ENCODE measurements at regions not wholly inside any gene's neighbourhood (a gene's known extent, or its start where the extent isn't known, plus 50 kb on each side); places are given as distances from the start of the nearest gene placed in this dataset.
"Not testable (repeated sequence)": the region's sequence is repeated elsewhere in the genome, so short reads cannot be mapped to it uniquely, and the experiment has no call there.

DNA sequence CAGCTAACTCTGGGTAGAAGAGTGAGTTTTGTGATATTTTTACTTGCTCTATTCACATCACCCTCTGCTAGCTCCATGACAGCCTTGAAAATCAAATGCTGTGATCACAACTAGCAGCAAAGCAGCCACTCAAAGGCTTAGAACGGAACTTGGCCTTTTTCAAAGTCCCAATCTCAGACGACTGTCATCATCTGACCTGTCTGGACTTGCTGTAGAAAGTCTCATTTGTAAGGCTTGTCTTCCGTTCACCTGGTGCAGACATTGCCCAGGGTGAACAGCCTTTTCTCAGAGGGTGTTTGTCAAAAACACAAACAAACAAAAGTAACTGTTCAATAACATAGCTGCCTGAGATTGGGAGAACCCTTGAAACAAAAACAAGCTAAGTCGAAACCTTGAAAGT is 458.9 kb upstream of the ADARB2 start:
- CTCF ChIA-PET, result no interaction called here
- POLR2A ChIA-PET, result no interaction called here
- Histone ChIP-seq H3K27me3 (ENCODE audit: control insufficient read depth in 1 of 2, insufficient read depth in 2 of 2, low read length in 2 of 2) (no peaks in the 10 kb centered on the region), H3K4me3 (ENCODE audit: low read length) (no peak overlapping the region), H3K9me3 (ENCODE audit: control insufficient read depth in 1 of 2, insufficient read depth in 1 of 2, low read length in 2 of 2) (peaks cover 7 to 11% of the 10 kb centered on the region in 2 experiments), H3K27ac (ENCODE audit: low read depth in 1 of 2, low read length in 2 of 2) (no peak overlapping the region), H3K4me1 (ENCODE audit: insufficient read depth, low read length) (no peaks in the 10 kb centered on the region), H3K36me3 (ENCODE audit: insufficient read depth, low read length) (no peaks in the 10 kb centered on the region)
- peaks cover 9% of the 10 kb centered on the region for H3K27me3 Mint-ChIP-seq
- no peaks in the 10 kb centered on the region for H3K4me1 Mint-ChIP-seq (ENCODE audit: low read depth)
- intact Hi-C loops (cut with DNase I, micrococcal nuclease), result no loop called here
- no peaks in the 10 kb centered on the region for H3K36me3 Mint-ChIP-seq (ENCODE audit: low read depth)
- no peak overlapping the region for H3K27ac Mint-ChIP-seq
- ATAC-seq (ENCODE audit: poor library complexity) (no peak), DNase-seq (no peak)
- H3K9me3 Mint-ChIP-seq, result peaks cover 9% of the 10 kb centered on the region
- TF ChIP-seq, protein P1, sequence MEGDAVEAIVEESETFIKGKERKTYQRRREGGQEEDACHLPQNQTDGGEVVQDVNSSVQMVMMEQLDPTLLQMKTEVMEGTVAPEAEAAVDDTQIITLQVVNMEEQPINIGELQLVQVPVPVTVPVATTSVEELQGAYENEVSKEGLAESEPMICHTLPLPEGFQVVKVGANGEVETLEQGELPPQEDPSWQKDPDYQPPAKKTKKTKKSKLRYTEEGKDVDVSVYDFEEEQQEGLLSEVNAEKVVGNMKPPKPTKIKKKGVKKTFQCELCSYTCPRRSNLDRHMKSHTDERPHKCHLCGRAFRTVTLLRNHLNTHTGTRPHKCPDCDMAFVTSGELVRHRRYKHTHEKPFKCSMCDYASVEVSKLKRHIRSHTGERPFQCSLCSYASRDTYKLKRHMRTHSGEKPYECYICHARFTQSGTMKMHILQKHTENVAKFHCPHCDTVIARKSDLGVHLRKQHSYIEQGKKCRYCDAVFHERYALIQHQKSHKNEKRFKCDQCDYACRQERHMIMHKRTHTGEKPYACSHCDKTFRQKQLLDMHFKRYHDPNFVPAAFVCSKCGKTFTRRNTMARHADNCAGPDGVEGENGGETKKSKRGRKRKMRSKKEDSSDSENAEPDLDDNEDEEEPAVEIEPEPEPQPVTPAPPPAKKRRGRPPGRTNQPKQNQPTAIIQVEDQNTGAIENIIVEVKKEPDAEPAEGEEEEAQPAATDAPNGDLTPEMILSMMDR (IDR thresholded peaks at IDR 0.05), result no peak
- no peak overlapping the region for H3K4me3 Mint-ChIP-seq

DNA sequence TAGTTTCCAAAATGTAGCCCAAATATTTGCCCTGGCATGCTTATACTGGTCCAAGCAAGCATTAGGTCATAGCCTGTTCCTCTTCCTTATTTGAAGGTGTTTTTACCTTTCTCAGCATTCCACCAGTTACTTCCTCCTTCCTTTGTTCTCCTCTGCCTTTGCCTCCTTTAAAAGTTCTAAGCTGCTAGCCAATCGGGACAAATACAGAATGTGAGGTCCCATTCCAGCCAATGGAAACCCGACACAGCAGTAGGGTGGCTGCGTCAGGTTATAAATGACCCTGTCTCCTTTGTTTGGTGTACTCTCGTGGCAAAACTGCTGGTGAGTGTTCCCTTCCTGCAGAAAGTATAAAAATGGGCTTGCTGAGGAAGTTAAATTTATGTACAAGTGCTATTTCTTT is 452.0 kb upstream of the ADARB2 start:
- H3K27ac Mint-ChIP-seq; H3K36me3 Mint-ChIP-seq (ENCODE audit: low read depth); DNase-seq; intact Hi-C loops (cut with DNase I, micrococcal nuclease); ATAC-seq (ENCODE audit: poor library complexity); H3K9me3 Mint-ChIP-seq; H3K4me1 Mint-ChIP-seq (ENCODE audit: low read depth); H3K4me3 ChIP-seq (ENCODE audit: low read length); H3K4me1 ChIP-seq (ENCODE audit: insufficient read depth, low read length); H3K36me3 ChIP-seq (ENCODE audit: insufficient read depth, low read length); H3K27me3 ChIP-seq (ENCODE audit: control insufficient read depth in 1 of 2, insufficient read depth in 2 of 2, low read length in 2 of 2); H3K4me3 Mint-ChIP-seq; H3K9me3 ChIP-seq (ENCODE audit: control insufficient read depth in 1 of 2, insufficient read depth in 1 of 2, low read length in 2 of 2); POLR2A ChIA-PET; H3K27me3 Mint-ChIP-seq; CTCF ChIA-PET; H3K27ac ChIP-seq (ENCODE audit: low read depth in 1 of 2, low read length in 2 of 2): not testable (repeated sequence)

DNA sequence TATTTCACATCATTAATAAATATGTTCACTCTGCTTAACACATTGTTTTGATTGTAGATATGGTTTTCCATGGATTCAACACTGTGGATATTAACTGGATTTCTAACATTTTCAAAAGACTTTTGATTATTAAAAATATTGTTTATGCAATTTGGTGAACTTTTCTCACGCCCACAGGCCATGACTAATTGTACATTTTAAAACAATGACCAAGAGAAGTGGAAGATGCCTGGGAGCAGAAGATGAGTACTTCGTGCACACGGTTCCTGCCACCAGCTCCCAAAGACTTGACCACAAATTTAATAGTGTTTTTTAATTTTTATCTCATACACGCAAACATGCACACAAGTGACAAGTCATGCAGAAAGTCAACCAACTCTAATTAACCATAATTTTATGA is 451.0 kb upstream of the ADARB2 start:
- no peak overlapping the region for H3K27ac Mint-ChIP-seq
- Histone ChIP-seq H3K9me3 (ENCODE audit: control insufficient read depth in 1 of 2, insufficient read depth in 1 of 2, low read length in 2 of 2) (peaks cover 0 to 8% of the 10 kb centered on the region in 2 experiments), H3K27ac (ENCODE audit: low read depth in 1 of 2, low read length in 2 of 2) (no peak overlapping the region), H3K36me3 (ENCODE audit: insufficient read depth, low read length) (no peaks in the 10 kb centered on the region), H3K27me3 (ENCODE audit: control insufficient read depth in 1 of 2, insufficient read depth in 2 of 2, low read length in 2 of 2) (no peaks in the 10 kb centered on the region), H3K4me3 (ENCODE audit: low read length) (no peak overlapping the region), H3K4me1 (ENCODE audit: insufficient read depth, low read length) (no peaks in the 10 kb centered on the region)
- intact Hi-C loops (cut with DNase I, micrococcal nuclease), result no loop called here
- ATAC-seq (ENCODE audit: poor library complexity), result no peak
- CTCF ChIA-PET, result no interaction called here
- no peaks in the 10 kb centered on the region for H3K36me3 Mint-ChIP-seq (ENCODE audit: low read depth)
- POLR2A ChIA-PET, result no interaction called here
- TF ChIP-seq, protein P1 (IDR thresholded peaks at IDR 0.05), result no peak
- H3K4me1 Mint-ChIP-seq (ENCODE audit: low read depth), result no peaks in the 10 kb centered on the region
- no peak overlapping the region for H3K4me3 Mint-ChIP-seq
- no peaks in the 10 kb centered on the region for H3K27me3 Mint-ChIP-seq
- DNase-seq, result no peak
- H3K9me3 Mint-ChIP-seq, result peaks cover 3% of the 10 kb centered on the region

DNA sequence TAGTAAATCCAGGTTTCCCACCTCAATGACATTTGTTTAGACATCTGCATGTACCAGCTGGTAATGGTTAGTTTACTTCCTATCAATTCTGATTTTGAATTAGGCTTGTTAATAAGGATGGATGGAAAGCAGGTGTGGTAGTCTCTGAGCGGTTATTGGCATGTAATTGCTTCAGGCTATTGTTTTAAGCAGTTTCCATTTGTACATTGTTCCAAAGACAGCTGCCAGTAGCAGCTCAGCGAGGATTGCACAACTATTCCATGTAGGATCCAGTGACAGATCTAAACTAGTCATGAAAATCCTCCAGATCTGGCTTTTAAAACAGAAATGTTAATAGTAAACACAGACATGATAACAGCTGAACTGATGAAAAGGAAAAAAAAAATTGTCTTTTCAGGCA is 436.0 kb upstream of the ADARB2 start:
- no peaks in the 10 kb centered on the region for H3K4me1 ChIP-seq (ENCODE audit: insufficient read depth, low read length)
- TF ChIP-seq, protein P1 (IDR thresholded peaks at IDR 0.05), result no peak
- H3K36me3 ChIP-seq (ENCODE audit: insufficient read depth, low read length), result no peaks in the 10 kb centered on the region
- no peak overlapping the region for H3K27ac Mint-ChIP-seq
- no peak overlapping the region for H3K27ac ChIP-seq (ENCODE audit: low read depth in 1 of 2, low read length in 2 of 2)
- ChIA-PET CTCF (no interaction called here), POLR2A (no interaction called here)
- H3K9me3 ChIP-seq (ENCODE audit: control insufficient read depth in 1 of 2, insufficient read depth in 1 of 2, low read length in 2 of 2), result no peaks in the 10 kb centered on the region
- no peaks in the 10 kb centered on the region for H3K27me3 ChIP-seq (ENCODE audit: control insufficient read depth in 1 of 2, insufficient read depth in 2 of 2, low read length in 2 of 2)
- H3K36me3 Mint-ChIP-seq (ENCODE audit: low read depth), result no peaks in the 10 kb centered on the region
- intact Hi-C loops (cut with DNase I, micrococcal nuclease), result no loop called here
- no peaks in the 10 kb centered on the region for H3K9me3 Mint-ChIP-seq
- peaks cover 9% of the 10 kb centered on the region for H3K27me3 Mint-ChIP-seq
- no peaks in the 10 kb centered on the region for H3K4me1 Mint-ChIP-seq (ENCODE audit: low read depth)
- no peak for DNase-seq
- H3K4me3 Mint-ChIP-seq, result no peak overlapping the region
- no peak overlapping the region for H3K4me3 ChIP-seq (ENCODE audit: low read length)
- ATAC-seq (ENCODE audit: poor library complexity), result no peak
